Stomach (tissue), 4 donors: ENCODE measurements at regions not wholly inside any gene's neighbourhood (a gene's known extent, or its start where the extent isn't known, plus 50 kb on each side); places are given as distances from the start of the nearest gene placed in this dataset.

Experiments
- CTCF ChIP-seq, 7 experiments: fragments of 450-650 bp in 4 of 7; fragments of 200-600 bp in 3 of 7; sonication (generic) in 3 of 7; IDR thresholded peaks; one replicate each; pipeline ENCODE4 v1.5.1; 2016 to 2019; ENCODE audit warnings: antibody characterized with exemption in 7 of 7, control low read depth in 2 of 7, mild to moderate bottlenecking in 1 of 7
- EP300 ChIP-seq: sonication (generic); formaldehyde crosslinking; IDR thresholded peaks from one replicate; pipeline ENCODE4 v1.6.1; 2017; ENCODE audit warnings: antibody characterized with exemption
- POLR2A ChIP-seq, 4 donors: fragments of 450-650 bp; IDR thresholded peaks; one replicate each; pipeline ENCODE4 v1.6.1; 2016; ENCODE audit warnings: antibody characterized with exemption in 4 of 4, control low read depth in 2 of 4, mild to moderate bottlenecking in 1 of 4, moderate library complexity in 1 of 4
- POLR2AphosphoS5 ChIP-seq, 3 donors: sonication (generic); formaldehyde crosslinking; IDR thresholded peaks; one replicate each; pipeline ENCODE4 v1.6.1; 2016; ENCODE audit warnings: antibody characterized with exemption in 3 of 3

GRCh38 chr1:30397576-30397975 lies 325.8 kb downstream of the MATN1 start:
- TF ChIP-seq CTCF (IDR thresholded peaks at IDR 0.05), result no peak
- TF ChIP-seq POLR2A (IDR thresholded peaks at IDR 0.05), result no peak
- TF ChIP-seq POLR2AphosphoS5 (IDR thresholded peaks at IDR 0.05), result no peak
- no peak for TF ChIP-seq EP300
